Karpas-422 (cell line): ENCODE measurements at regions not wholly inside any gene's neighbourhood (a gene's known extent, or its start where the extent isn't known, plus 50 kb on each side); places are given as distances from the start of the nearest gene placed in this dataset.

Experiments
- DNase-seq: peaks from one replicate; pipeline ENCODE4 v3.0.0-alpha.2; 2015
- H2AFZ ChIP-seq: fragments of 200-600 bp; sonication (generic); 2 replicates; pipeline ENCODE4 v1.6.1; 2014; ENCODE audit warnings: antibody characterized with exemption, low read length, mixed read lengths
- H3K27ac ChIP-seq: fragments of 200-600 bp; sonication (generic); 2 replicates; pipeline ENCODE4 v1.5.1; 2014; ENCODE audit warnings: mild to moderate bottlenecking, low read length, moderate library complexity
- H3K27me3 ChIP-seq: fragments of 200-600 bp; sonication (generic); 2 replicates; pipeline ENCODE4 v1.6.1; 2014; ENCODE audit warnings: low read length, mixed read lengths
- H3K36me3 ChIP-seq: fragments of 200-600 bp; sonication (generic); 2 replicates; pipeline ENCODE4 v1.6.1; 2014; ENCODE audit warnings: low read length, mixed read lengths; ENCODE audit not compliant: insufficient read depth
- H3K4me1 ChIP-seq: fragments of 200-600 bp; sonication (generic); 2 replicates; pipeline ENCODE4 v1.6.1; 2014; ENCODE audit warnings: mild to moderate bottlenecking, low read length, mixed read lengths
- H3K4me2 ChIP-seq: fragments of 200-600 bp; sonication (generic); 2 replicates; pipeline ENCODE4 v1.6.1; 2014; ENCODE audit warnings: low read length, low read depth, mild to moderate bottlenecking; ENCODE audit not compliant: poor library complexity, severe bottlenecking
- H3K4me3 ChIP-seq: fragments of 200-600 bp; sonication (generic); 2 replicates; pipeline ENCODE4 v1.5.1; 2014; ENCODE audit warnings: mild to moderate bottlenecking, antibody characterized with exemption, low read length, mixed read lengths
- H3K79me2 ChIP-seq: fragments of 200-600 bp; sonication (generic); 2 replicates; pipeline ENCODE4 v1.6.1; 2014; ENCODE audit warnings: mild to moderate bottlenecking, low read length, mixed read lengths
- H3K9ac ChIP-seq: fragments of 200-600 bp; sonication (generic); 2 replicates; pipeline ENCODE4 v1.6.0; 2014; ENCODE audit warnings: low read length
- H3K9me2 ChIP-seq: fragments of 200-600 bp; sonication (generic), shearing (Covaris generic); replicated peaks from 2 replicates; pipeline ENCODE4 v1.6.0; 2014; ENCODE audit warnings: mild to moderate bottlenecking, low read length, moderate library complexity; ENCODE audit not compliant: insufficient read depth
- H3K9me3 ChIP-seq: fragments of 300-700, 200-600 bp; sonication (generic); 2 replicates; pipeline ENCODE4 v1.6.1; 2014; ENCODE audit warnings: low read length, mixed read lengths
- H4K20me1 ChIP-seq: fragments of 200-600 bp; sonication (generic); 2 replicates; pipeline ENCODE4 v1.6.1; 2014; ENCODE audit warnings: mild to moderate bottlenecking, antibody characterized with exemption, low read length, low read depth; ENCODE audit not compliant: insufficient read depth

DNA sequence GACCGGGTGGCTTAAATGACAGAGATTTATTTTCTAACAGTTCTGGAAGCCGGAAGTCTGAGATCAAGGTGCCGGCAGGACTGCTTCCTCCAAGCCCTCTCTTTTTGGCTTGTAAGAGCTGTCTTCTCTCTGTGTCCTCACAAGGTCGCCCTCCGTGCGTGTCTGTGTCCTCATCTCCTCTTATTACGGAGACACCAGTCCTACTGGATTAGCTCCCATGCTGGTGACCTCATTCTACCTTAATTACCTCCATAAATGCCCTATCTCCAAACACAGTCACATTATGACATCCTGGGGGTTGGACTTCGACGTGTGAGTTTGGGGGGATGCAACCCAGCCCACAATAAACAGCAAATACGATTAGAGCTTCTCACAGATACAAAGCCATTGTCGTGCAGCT is 161.5 kb downstream of the FOXL1 start:
- Histone ChIP-seq H3K4me3 (no peak overlapping the region), H3K27me3 (no peaks in the 10 kb centered on the region), H3K9me3 (no peaks in the 10 kb centered on the region), H3K36me3 (no peaks in the 10 kb centered on the region), H3K27ac (no peak overlapping the region), H4K20me1 (no peaks in the 10 kb centered on the region), H3K79me2 (no peaks in the 10 kb centered on the region), H3K4me1 (no peaks in the 10 kb centered on the region), H3K9ac (no peak overlapping the region), H3K9me2 (no peaks in the 10 kb centered on the region), H3K4me2 (no peak overlapping the region), H2AFZ (no peak overlapping the region)
- no peak for DNase-seq

DNA sequence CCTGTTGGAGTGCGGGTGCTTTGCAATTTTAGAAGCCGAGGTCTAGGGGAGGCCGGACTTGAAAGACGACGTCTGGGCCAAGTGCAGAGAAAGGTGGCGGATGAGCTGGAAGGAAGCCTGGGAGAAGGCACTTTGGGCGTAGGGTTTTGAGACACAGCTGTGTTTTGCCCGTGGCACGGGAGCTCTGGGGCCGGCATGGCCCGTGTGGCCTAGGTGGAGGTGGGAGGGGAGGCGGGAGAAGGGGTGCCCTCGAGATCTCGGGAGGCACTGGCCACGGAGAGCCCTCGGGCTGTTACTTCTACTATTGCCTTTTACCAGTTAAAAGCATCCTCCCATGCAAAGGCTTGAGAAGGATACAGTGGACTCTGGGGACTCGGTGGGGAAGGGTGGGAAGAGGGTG is 161.9 kb downstream of the FOXL1 start:
- no peak for DNase-seq
- Histone ChIP-seq H3K4me1 (no peaks in the 10 kb centered on the region), H3K4me3 (no peak overlapping the region), H3K36me3 (no peaks in the 10 kb centered on the region), H3K9me2 (no peaks in the 10 kb centered on the region), H4K20me1 (no peaks in the 10 kb centered on the region), H2AFZ (no peak overlapping the region), H3K79me2 (no peaks in the 10 kb centered on the region), H3K4me2 (no peak overlapping the region), H3K9me3 (no peaks in the 10 kb centered on the region), H3K9ac (no peak overlapping the region), H3K27me3 (no peaks in the 10 kb centered on the region), H3K27ac (no peak overlapping the region)

- H4K20me1 ChIP-seq = no peaks in the 10 kb centered on the region
- H3K79me2 ChIP-seq = no peaks in the 10 kb centered on the region
- H3K9ac ChIP-seq = no peak overlapping the region
- H3K4me1 ChIP-seq = no peaks in the 10 kb centered on the region
- no peak overlapping the region for H3K4me3 ChIP-seq
- no peaks in the 10 kb centered on the region for H3K27me3 ChIP-seq
- H3K36me3 ChIP-seq = no peaks in the 10 kb centered on the region
- no peak overlapping the region for H3K27ac ChIP-seq
- no peak for DNase-seq
- no peak overlapping the region for H2AFZ ChIP-seq
- no peaks in the 10 kb centered on the region for H3K9me3 ChIP-seq
- H3K4me2 ChIP-seq = no peak overlapping the region
- H3K9me2 ChIP-seq = no peaks in the 10 kb centered on the region
Measured at GRCh38 chr16:86740906-86741799, 162.8 kb downstream of the FOXL1 start.

GRCh38 chr16:86747761-86748160 is 169.4 kb downstream of the FOXL1 start:
- DNase-seq = no peak
- H3K9ac ChIP-seq = no peak overlapping the region
- no peaks in the 10 kb centered on the region for H3K9me2 ChIP-seq
- no peaks in the 10 kb centered on the region for H3K4me1 ChIP-seq
- no peak overlapping the region for H3K4me3 ChIP-seq
- no peaks in the 10 kb centered on the region for H4K20me1 ChIP-seq
- H3K79me2 ChIP-seq = no peaks in the 10 kb centered on the region
- H3K27me3 ChIP-seq = no peaks in the 10 kb centered on the region
- no peak overlapping the region for H2AFZ ChIP-seq
- no peaks in the 10 kb centered on the region for H3K36me3 ChIP-seq
- no peak overlapping the region for H3K4me2 ChIP-seq
- no peak overlapping the region for H3K27ac ChIP-seq
- no peaks in the 10 kb centered on the region for H3K9me3 ChIP-seq

GRCh38 chr16:86748652-86749051 is 170.3 kb downstream of the FOXL1 start:
- Histone ChIP-seq H3K9me2 (no peaks in the 10 kb centered on the region), H3K79me2 (no peaks in the 10 kb centered on the region), H3K4me2 (no peak overlapping the region), H3K27ac (no peak overlapping the region), H3K9me3 (no peaks in the 10 kb centered on the region), H3K27me3 (no peaks in the 10 kb centered on the region), H3K36me3 (no peaks in the 10 kb centered on the region), H4K20me1 (no peaks in the 10 kb centered on the region), H3K9ac (no peak overlapping the region), H3K4me3 (no peak overlapping the region), H3K4me1 (no peaks in the 10 kb centered on the region), H2AFZ (no peak overlapping the region)
- no peak for DNase-seq

- Histone ChIP-seq H4K20me1 (no peaks in the 10 kb centered on the region), H2AFZ (no peak overlapping the region), H3K27ac (no peak overlapping the region), H3K9me2 (no peaks in the 10 kb centered on the region), H3K36me3 (no peaks in the 10 kb centered on the region), H3K9me3 (no peaks in the 10 kb centered on the region), H3K9ac (no peak overlapping the region), H3K79me2 (no peaks in the 10 kb centered on the region), H3K27me3 (no peaks in the 10 kb centered on the region), H3K4me1 (no peaks in the 10 kb centered on the region), H3K4me3 (no peak overlapping the region), H3K4me2 (no peak overlapping the region)
- no peak for DNase-seq
Measured at GRCh38 chr16:86751076-86752030, 173.0 kb downstream of the FOXL1 start.

DNA sequence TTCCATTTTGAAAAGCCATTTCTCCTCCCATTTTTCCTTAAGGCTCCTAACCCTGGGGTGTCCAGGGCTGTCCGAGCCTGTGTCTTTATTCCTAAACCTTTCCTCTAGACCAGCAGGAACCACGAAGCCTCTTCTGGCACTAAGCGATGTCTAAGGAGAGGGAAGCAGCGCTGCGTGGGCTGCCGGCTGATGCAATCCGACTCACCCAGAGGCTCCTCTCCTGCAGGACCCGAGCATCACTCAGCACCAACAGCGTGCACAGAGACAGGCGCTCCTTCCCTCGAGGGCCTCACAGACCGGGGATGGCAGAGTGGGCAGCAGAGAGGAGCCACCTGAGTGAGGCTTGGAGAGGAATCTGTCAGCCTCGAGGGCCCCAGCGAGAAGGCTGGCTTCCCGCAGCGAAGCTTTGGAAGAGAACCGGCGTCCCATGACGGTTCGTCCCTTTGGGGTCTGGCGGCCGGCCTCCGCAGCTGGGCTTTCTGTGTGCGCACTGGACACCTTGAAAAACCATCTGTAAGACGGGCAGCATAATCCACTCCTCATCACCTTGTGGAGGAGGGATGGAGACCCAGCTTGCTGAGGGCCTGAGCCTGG is 174.3 kb downstream of the FOXL1 start:
- Histone ChIP-seq H2AFZ (no peak overlapping the region), H4K20me1 (no peaks in the 10 kb centered on the region), H3K9me3 (no peaks in the 10 kb centered on the region), H3K36me3 (no peaks in the 10 kb centered on the region), H3K27ac (no peak overlapping the region), H3K9ac (no peak overlapping the region), H3K9me2 (no peaks in the 10 kb centered on the region), H3K4me2 (no peak overlapping the region), H3K79me2 (no peaks in the 10 kb centered on the region), H3K4me1 (no peaks in the 10 kb centered on the region), H3K4me3 (no peak overlapping the region), H3K27me3 (no peaks in the 10 kb centered on the region)
- DNase-seq = no peak

GRCh38 chr16:86753399-86753798 is 175.1 kb downstream of the FOXL1 start:
- Histone ChIP-seq H3K9me3 (no peaks in the 10 kb centered on the region), H3K9ac (no peak overlapping the region), H3K4me2 (no peak overlapping the region), H2AFZ (no peak overlapping the region), H3K27ac (no peak overlapping the region), H3K9me2 (no peaks in the 10 kb centered on the region), H3K4me1 (no peaks in the 10 kb centered on the region), H4K20me1 (no peaks in the 10 kb centered on the region), H3K4me3 (no peak overlapping the region), H3K36me3 (no peaks in the 10 kb centered on the region), H3K79me2 (no peaks in the 10 kb centered on the region), H3K27me3 (no peaks in the 10 kb centered on the region)
- no peak for DNase-seq
